HG03103 (cell line): ENCODE measurements at regions not wholly inside any gene's neighbourhood (a gene's known extent, or its start where the extent isn't known, plus 50 kb on each side); places are given as distances from the start of the nearest gene placed in this dataset.

ENCODE experiments used
- ATAC-seq: cut with Tn5 transposase; IDR thresholded peaks from one replicate; pipeline ENCODE4 v1.9.1; 2021; ENCODE audit warnings: low read depth; ENCODE audit not compliant: unreplicated experiment

DNA sequence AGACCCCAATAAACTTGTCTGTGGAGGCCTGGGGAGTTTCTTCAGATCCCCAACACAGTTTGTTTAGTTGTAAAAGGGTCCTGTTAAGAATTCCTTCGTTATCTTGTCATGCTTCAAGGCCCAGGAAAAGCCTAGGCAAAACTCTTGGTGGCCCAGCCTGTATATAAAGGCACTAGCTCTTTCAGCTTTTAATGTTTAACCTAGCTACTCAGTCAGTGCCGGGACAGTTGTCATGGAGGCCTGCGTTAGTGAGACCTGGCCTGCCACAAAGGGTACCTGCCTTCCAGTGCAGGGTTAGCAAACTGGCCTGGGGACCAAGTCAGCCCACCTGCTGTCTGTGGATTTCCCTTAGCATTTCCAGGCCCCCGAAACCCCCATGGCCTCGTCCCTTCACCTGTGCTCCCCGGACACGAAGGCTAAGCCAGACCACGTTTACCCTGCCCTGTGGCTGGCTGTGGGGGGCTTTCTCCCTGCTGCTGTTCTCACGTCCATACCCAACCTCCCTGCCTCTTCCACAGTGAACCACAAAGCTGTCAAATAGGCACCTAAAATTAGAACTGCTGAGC lies 96.9 kb upstream of the PPP2R2D start:
- no peak for ATAC-seq

DNA sequence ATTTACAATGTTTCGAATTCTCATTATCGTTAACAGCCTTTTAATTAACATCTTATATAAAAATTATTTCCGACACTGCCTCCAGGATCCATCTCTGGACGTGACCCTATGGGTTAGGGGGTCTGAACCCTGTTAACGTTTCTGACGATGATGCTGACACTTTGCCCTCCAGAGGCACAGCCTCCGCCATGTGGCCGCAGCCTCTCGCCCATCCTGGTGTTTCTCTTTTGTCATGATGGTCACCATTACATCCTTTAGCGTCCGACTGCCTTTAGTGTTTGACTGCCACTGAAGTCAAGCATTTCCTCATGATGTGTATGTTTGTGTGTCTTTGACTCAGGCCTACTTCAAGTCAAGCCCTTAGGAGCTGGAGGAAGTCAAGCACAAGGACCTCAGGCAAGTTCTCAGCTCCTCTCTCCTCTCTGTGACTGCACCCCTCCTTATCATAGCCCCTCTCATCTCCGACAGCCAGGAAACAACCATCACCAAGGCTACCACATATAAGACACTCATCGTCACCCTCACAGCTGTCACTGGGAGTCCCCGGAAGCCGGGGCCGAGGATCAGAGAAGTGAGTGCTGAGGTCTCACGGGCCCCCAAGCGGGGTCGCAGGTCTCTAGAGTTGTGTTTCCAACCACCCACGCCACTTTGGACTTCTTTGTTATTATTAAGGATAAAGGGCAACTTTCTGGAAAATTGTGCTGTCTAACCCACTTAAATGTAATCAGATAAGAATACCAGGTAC lies 96.1 kb upstream of the PPP2R2D start:
- no peak for ATAC-seq

DNA sequence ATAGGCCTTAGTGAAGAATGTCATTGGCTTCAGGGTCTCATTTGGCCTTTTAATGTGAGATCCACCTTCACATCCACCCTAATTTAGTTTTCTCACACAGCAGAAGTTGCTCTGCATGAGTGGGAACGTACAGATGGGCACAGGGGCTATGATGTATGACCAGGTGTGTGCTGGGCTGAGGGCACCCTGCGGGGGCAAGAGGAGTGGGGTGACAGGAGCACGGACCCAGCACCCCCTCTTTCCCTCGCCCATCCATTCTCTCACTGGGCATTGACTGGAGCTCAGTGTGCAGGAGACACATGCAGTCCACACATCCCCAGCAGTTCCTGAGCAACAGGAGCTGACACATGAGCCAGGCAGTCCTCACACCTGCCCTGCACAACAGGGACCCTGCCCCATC lies 95.1 kb upstream of the PPP2R2D start:
- no peak for ATAC-seq

DNA sequence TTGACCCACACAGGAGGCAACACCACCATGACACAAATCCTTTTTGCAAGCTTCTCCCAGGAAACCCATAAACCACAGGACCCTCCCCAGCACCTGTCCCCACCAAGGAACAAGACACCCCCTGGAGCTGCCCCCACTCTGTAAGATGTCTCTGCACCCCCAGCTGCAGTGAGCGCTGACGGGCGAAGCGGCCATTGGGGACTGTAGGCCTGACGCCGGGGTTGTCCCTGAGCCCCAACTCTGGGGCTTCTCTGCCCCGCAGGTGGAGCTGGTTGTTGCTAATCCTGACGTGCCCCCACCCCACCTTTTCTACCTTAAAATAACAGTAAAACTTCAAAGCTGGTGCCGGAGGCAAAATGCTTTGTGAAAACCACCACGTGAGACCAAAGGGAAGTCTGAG lies 94.7 kb upstream of the PPP2R2D start:
- ATAC-seq = no peak

DNA sequence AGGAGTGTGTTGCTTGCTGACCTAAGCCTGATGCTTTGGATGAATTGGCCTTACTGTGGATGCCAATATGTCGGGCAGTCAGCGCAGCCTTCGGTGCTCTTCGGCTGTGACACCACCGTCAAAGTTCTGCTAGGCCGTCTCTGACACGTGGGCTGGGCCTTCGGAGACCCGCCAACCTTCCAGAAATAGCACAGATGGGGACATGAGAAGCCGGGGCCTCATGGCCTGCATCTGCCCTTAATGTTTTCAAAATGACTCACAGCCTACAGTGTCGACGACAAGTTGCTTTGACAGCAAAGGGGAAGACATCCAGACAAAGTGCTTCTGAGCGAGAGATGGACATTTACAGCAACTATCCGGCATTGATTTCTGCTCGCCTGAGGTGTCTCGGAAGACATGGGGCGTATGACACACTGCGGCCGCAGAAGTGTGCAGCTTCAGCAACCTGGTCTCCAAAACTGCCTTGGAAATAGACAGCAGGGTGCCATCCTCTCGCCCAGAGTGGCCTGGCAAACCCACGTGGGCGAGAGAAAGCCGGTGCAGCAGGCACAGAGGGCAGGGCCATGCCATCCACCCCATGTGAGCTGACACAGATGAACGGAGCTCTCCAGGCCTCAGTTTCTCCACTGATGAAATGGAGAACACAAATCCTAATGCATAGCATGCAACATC lies 94.0 kb upstream of the PPP2R2D start:
- no peak for ATAC-seq

DNA sequence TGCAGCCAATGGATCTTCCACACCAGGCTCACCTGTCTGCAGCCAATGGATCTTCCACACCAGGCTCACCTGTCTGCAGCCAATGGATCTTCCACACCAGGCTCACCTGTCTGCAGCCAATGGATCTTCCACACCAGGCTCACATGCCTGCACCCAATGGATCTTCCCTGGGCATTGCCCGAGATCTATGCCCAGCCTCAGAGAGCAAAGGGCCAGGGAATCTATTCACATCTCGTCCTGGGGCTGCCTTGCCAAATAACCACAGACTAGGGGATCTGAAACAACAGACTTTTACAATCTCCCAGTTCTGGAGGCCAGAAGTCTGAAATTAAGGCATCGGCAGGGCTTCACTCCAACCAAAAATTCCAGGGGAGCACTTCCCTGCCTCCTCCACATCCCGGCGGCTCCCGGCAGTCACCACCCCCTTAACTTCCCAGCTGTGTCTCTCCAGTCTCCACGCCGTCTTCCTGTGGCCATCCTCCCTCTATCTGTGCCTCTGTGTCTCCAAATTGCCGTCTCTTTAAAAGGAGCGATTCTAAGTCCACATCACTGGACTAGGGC lies 92.4 kb upstream of the PPP2R2D start:
- ATAC-seq = no peak

DNA sequence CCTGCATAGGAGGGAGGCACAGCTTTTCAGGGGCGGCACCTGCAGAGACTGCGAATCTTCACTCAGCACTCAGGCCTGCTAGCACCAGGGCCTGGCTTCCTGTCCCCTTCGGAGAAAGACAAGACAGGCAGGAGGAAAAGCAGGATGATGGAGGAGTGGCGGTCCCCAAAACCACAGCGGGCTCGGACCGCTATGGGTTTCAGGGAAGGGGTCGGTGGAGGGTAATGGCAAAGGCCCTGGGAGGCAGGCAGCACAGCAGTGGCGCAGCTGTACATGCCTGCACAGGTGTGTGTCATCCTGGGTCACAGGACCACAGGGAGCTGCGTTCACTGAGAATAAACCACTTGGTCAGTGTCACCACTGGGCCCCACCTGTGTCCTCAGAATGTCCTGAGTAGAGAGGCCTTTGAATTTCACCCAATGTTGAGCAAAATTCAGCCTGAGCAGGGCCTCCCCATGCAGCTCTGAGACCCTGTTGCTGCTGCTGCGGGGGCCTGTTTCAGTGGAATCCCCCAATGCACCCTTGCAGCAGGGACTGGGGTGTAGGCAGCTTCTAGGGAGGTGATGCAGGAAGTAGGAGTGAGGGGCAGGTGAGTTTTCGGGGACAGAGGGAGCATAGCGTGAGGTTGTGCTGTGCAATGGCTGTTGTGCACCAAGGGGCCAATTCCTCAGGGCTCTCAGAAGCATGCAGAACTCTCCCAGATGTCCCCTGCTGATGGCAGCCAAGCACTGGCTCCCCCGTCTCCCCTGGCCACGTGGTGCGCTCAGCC lies 90.6 kb upstream of the PPP2R2D start:
- ATAC-seq = no peak

DNA sequence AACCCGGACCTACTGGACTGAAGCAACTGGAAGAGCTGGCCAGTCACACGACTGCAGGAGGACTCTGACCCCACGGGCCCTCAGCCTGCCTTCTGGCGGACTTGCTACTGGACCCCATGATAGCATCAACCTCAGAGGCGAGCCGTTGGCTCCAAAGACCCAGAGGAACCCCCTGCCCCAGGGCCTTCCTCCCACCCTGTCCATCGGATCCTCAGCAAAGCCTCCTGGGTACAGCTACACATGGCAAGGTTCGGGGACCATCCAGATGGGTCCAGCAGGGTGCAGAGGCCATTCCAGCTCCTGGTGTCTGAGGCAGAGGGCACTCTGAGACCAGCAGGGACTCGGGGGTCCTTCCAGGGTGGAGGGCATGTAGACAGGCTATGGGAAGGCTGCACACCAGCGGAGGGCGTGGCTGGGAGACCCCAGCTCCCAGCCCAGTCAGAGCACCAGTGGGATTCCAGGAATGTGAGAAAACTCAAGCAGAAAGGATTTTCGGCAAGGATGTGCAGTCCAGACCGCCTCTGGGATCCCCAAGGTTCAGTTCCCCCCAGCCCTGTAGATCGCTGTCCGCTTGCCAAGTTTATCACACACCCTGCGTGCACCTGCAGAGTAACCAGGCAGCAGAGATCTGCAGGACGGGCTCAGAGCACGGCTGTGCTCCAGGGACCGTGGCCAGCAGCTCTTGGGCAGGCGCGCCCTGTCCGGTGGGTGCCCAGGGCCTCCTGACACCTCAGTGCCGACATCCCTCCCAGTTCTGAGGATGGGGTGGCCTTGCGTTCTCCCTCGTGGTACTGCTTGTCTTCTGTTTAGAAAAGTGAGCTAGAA lies 89.8 kb upstream of the PPP2R2D start:
- no peak for ATAC-seq

DNA sequence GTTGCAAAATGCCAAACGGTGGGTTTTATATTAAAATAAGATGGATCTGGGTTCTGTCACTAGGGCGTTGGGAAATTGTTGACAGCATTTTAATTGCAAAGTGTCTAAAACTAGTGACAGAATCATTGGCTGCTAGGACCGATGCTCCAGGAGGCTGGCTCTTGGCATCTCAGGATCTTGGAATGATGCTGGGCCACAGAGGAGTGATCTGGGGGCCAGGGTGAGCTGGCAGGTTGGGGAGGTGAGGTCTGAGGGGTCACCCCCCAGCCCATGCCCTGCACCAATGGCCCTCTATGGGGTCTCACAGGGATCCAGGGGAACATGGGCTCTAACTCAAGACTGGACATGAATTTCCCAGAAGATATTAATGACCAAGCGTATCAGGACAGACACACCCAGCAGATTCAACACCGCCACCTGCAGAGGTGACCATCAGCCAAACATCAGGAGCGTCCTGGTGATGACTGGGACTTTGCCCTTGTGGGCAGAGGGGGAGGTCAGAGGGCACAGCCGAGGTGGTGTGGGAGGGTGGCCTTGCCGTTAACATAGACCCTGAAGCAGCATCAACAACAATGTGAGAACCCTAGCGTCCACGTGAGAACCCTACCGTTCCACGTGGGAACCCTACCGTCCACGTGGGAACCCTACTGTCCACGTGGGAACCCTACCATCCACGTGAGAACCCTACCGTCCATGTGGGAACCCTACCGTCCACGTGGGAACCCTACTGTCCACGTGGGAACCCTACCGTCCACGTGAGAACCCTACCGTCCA lies 89.0 kb upstream of the PPP2R2D start:
- no peak for ATAC-seq

DNA sequence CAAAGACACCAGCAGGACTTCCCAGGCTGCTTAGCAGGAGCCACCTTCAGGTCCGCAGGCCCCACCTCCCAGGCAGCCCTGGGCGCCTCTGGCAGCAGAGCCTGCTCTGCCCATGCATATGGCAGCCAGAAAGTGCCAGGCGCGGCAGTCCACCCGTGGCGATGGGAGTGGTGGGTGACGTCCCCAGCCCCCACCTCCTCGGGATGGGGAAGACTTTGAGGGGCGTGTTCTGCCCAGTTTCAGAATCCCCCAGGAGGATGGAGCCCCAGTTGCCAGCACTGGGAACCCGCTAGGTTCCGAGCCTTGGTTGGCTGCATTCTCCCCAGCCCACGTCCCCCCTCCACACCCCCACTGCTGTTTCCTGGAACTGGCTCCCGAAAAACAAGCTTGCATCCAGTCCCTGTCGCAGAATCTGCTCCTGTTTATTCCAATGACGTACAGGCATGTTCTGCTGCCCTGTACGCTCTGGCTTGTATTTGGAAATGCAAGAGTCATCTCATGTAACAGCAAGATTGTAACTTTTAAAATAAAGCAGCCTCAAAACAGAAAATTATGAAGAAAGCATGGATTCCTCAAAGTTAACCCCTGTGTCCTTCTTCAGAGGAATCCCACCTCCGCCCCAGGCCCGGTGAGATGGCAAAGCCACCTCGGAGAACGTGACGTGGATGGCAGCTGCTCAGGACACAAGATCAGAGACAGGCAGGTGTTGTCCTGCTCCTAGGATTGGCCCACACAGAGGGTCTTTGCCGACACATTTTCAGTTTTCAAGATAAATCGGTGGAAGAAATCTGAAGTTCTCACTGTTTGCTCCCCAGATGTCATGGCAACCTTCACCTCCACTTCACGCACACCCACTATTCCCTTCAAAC lies 87.8 kb upstream of the PPP2R2D start:
- ATAC-seq = no peak

DNA sequence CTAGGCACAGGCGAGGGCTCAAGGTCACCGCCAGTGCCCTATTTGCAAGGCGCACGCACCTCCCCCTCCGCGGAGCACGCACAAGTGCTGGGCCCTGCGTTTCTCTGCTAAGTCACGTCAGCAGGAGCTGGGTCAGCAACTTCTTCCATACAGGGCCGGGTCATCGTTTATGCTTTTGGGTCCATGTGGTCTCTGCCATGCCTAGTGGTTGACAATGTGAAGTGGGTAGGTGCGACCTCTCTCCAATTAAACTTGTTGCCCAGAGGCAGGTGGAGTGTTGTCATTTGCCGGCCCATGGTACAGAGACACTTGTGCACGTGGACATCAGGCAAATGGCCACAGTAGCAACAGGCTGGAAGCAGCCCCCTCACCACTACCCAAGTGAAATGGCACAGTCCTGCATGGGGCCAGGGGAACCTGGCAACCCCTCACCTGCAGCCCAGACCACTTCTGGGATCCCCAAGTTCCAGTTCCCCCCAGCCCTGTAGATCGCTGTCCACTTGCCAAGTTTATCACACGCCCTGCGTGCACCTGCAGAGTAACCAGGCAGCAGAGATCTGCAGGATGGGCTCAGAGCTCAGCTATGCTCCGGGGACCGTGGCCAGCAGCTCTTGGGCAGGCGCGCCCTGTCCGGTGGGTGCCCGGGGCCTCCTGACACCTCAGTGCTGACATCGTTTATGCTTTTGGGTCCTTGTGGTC lies 86.1 kb upstream of the PPP2R2D start:
- ATAC-seq = no peak

DNA sequence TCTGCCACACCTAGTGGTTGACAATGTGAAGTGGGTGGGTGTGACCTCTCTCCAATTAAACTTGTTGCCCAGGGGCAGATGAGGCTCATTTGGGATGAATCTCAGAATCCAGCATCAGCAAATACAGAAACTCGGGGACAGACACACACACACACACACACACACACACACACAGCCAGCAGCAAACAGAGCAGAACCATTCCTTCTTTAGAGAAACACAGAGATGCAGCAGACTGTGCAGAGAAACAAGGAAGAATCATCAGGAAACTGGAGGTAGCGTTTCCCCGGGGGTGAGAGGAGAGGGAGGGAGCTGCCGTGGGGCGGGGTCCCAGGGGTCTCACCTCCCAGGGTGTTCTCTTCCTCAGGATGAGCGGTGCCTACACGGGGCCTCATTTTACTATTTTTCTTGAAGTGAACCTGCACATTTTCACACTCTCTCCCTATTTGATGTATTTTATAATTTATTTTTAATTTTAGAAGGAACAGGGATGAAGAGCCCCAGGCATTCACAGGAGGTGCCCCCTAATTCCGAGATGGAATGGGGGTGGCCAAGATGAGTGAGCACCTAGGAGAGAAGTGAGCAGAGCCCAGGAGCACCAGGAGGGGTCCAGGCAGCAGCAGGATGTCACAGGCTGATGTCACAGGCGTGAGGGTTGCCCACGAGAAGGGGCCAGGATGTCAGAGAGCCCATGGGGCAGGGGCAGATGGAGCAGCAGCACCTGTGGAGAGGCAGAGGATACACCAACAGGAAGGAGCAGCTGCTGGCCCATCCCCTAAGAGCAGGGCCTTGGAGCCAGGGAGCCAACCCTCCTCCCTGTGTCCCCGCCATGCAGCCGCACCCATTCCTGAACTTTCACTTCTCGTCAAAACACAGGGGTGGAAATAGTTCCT lies 85.3 kb upstream of the PPP2R2D start:
- ATAC-seq = no peak

DNA sequence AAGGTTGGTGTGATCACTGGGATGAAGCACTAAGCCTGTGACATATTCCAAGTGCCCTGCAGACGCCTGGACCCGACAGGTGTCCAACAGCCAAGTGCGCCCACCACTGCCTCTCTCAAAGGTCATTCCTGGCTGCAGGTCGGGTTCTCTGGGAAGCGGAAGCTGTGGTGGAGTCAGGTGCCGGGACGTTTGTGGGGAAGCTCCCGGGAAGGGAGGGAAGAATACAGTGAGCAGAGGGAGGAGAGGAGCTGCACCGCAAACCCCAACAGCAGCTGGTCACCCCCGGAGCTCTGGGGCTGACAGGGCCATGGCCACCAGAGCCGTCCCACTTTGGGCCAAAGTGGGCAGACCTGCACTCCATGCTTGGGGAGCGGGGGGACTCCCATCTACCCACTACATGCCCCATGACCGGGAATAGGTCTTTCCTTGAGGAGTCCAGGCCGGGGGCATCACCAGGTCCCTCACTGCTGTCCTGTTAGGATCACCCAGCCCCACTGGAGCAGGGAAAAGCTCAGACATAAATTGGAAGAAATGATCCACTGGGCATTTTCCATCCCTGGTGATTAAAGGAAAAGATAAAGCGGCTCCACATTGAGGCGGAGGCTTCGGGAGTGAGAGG lies 84.5 kb upstream of the PPP2R2D start:
- ATAC-seq = no peak

DNA sequence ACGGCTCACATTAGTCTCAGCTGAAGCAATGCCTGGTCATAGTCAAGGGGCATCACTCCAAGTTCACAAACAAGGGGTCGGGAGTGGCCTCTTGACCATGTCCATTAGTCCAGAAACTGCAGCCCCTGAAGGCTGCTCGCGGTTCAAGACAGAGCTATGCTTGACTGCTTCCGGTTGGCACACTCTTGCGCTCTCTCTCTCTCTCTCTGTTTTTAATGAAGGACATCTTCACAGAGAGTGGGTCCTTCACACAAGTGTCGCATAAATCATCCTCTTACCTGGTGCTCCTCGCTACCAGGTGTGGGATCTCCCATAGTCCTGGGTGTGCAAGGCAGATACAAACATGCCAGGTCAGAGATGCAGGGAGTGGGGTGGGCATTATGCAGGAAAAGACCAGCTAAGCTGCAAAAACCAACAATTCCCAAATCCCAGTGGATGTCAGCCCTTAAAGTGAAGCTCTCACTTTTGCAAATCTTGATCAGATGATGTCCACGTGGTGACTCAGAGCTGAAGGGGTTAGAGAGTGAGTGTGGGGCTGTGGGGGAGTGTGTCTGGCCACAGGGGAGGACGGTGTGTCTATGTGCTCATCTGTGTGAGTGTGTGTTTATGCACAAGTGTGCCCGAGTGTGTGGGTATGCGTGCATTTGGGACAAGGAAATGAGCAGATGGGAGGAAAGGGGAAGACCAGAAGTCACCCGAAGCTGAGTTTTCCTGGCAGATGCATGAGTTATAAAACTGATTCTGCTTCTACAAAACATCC lies 83.7 kb upstream of the PPP2R2D start:
- no peak for ATAC-seq

DNA sequence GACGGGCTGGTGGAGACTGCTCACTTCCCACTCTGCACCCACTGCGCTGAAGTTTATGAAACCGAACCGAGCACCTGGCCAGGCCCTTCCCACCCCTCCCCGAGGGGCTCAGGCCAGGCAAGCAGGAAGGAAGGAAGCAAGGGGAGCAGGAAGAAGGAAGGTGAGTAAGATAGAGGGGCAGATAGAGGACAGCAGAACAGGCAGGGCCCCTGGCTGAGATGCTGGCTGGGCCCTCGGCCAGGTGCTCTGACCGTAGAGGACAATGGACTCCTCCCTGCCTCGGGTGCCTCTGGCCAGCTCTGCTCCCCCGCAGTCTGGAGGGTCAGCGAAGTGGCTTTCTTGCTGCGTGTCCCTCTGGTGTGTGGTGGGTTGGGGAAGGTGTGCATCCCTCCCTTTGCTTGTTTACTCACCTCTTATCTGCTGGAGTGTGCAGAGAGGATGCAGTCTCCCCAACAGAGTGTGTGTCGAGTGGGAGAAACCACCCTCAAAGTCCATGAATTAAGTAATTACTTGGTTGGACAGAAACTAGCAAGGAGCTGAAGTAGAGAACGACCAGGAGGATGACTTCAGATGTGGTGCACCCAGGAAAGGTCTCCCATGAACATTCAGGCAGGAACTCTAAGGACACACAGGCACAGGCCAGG lies 82.8 kb upstream of the PPP2R2D start:
- ATAC-seq = no peak
